ENCODE measurements at regions not wholly inside any gene's neighbourhood (a gene's known extent, or its start where the extent isn't known, plus 50 kb on each side); places are given as distances from the start of the nearest gene placed in this dataset.

GRCh38 chr2:223470602-223471001 is 131.6 kb downstream of the SCG2 start:
- no peaks in the 10 kb centered on the region for H4K20me1 ChIP-seq (ENCODE audit: control insufficient read depth, insufficient read depth)
- SMC1A ChIA-PET (ENCODE audit: uncharacterized antibody, unreplicated experiment) = no interaction called here

DNA sequence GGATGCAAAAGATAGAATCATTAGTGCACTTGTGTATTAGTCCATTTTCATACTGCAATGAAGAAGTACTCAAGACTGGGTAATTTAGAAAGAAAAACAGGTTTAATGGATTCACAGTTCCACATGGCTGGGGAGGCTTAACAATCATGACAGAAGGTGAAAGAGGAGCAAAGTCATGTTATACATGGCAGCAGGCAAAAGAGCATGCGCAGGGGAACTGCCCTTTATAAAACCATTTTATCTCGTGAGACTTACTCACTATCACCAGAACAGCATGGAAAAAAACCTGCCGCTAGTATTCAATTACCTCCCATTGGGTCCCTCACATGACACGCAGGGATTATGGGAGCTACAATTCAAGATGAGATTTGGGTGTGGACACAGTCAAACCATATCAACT is 129.4 kb downstream of the SCG2 start:
- Histone ChIP-seq H3K36me3 (ENCODE audit: control insufficient read depth in 2 of 2, insufficient read depth in 2 of 2, low read length in 1 of 2) (no peaks in the 10 kb centered on the region), H3K9me3 (replicated peaks; ENCODE audit: control insufficient read depth, insufficient read depth, low read length) (no peaks in the 10 kb centered on the region), H4K20me1 (ENCODE audit: control insufficient read depth, insufficient read depth) (no peaks in the 10 kb centered on the region), H2AFZ (ENCODE audit: control insufficient read depth, low read depth, low read length) (no peak overlapping the region), H3K4me3 (no peak overlapping the region), H3K4me2 (ENCODE audit: control insufficient read depth, insufficient read depth) (no peak overlapping the region), H3K4me1 (ENCODE audit: control insufficient read depth, insufficient read depth, low read length) (no peaks in the 10 kb centered on the region), H3K27me3 (replicated peaks in 1 of 2; ENCODE audit: control insufficient read depth in 2 of 2, insufficient read depth in 2 of 2, low read length in 1 of 2) (no peaks in the 10 kb centered on the region), H3K9ac (ENCODE audit: control insufficient read depth, insufficient read depth, low read length) (no peak overlapping the region), H3K27ac (ENCODE audit: control insufficient read depth, insufficient read depth) (no peak overlapping the region), H3K79me2 (ENCODE audit: control insufficient read depth, insufficient read depth, low read length) (no peaks in the 10 kb centered on the region)
- intact Hi-C loops (cut with micrococcal nuclease; ENCODE audit: unreplicated experiment) = loop anchor here (5.0 kb wide), 1 partner anchor 95 kb away; no protein-coding TSS in a partner anchor
- POLR2A ChIA-PET = no interaction called here
- 26% methylated on average over 4 of the region's 4 CpGs for WGBS (ENCODE audit: insufficient coverage, insufficient replicate concordance, low lambda C conversion rate, missing lambda C conversion rate)
- RAD21 ChIA-PET (ENCODE audit: unreplicated experiment) = no interaction called here
- BruUV-seq (replicated peaks) = no TSS peak
- SMC1A ChIA-PET (ENCODE audit: uncharacterized antibody, unreplicated experiment) = no interaction called here
- DNase-seq (ENCODE audit: low read depth, low spot score) (no peak), ATAC-seq (no peak), FAIRE-seq (no peak)
- CTCF ChIA-PET = interaction anchor here (1.0 kb wide), 1 partner anchor 14 kb away, joined by 4 read pairs; no protein-coding TSS in a partner anchor
- in situ Hi-C loops (cut with MboI) = no loop called here
- no peak for TF ChIP-seq ZNF217 (IDR thresholded peaks at IDR 0.05)
- no peak for TF ChIP-seq SUZ12 (IDR thresholded peaks at IDR 0.05; ENCODE audit: unreplicated experiment)
- no peak for TF ChIP-seq STAT3 (IDR thresholded peaks at IDR 0.05; ENCODE audit: low read depth, low read length)
- no peak for TF ChIP-seq SPI1 (IDR thresholded peaks at IDR 0.05; ENCODE audit: borderline replicate concordance, insufficient read depth, low read depth, low read length)
- TF ChIP-seq, protein P1, sequence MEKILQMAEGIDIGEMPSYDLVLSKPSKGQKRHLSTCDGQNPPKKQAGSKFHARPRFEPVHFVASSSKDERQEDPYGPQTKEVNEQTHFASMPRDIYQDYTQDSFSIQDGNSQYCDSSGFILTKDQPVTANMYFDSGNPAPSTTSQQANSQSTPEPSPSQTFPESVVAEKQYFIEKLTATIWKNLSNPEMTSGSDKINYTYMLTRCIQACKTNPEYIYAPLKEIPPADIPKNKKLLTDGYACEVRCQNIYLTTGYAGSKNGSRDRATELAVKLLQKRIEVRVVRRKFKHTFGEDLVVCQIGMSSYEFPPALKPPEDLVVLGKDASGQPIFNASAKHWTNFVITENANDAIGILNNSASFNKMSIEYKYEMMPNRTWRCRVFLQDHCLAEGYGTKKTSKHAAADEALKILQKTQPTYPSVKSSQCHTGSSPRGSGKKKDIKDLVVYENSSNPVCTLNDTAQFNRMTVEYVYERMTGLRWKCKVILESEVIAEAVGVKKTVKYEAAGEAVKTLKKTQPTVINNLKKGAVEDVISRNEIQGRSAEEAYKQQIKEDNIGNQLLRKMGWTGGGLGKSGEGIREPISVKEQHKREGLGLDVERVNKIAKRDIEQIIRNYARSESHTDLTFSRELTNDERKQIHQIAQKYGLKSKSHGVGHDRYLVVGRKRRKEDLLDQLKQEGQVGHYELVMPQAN (conservative IDR thresholded peaks at IDR 0.05) = no peak
- TF ChIP-seq YBX1 (IDR thresholded peaks at IDR 0.05) = no peak
- no peak for TF ChIP-seq SREBF1 (IDR thresholded peaks at IDR 0.05; ENCODE audit: low read length)
- TF ChIP-seq CBFB (IDR thresholded peaks at IDR 0.05; ENCODE audit: low read depth) = no peak
- no peak for TF ChIP-seq NR2C2 (IDR thresholded peaks at IDR 0.05; ENCODE audit: borderline replicate concordance, control insufficient read depth, insufficient read length, low read depth)
- no peak for TF ChIP-seq MTA3 (IDR thresholded peaks at IDR 0.05; ENCODE audit: borderline replicate concordance, low read length)

More at GRCh38 chr2:223470602-223471001, 131.6 kb downstream of the SCG2 start:
- ATAC-seq = no peak
- intact Hi-C loops (cut with micrococcal nuclease; ENCODE audit: unreplicated experiment) (loop anchor here (5.0 kb wide), 1 partner anchor 97 kb away; no protein-coding TSS in a partner anchor), in situ Hi-C loops (cut with MboI) (no loop called here)
- H3K27ac ChIP-seq (ENCODE audit: control insufficient read depth, insufficient read depth) = no peak overlapping the region
- DNase-seq (ENCODE audit: low read depth, low spot score) = no peak
- TF ChIP-seq SKIL (IDR thresholded peaks at IDR 0.05; ENCODE audit: low read depth, poor library complexity, severe bottlenecking) = no peak
- no peaks in the 10 kb centered on the region; the same call in 2 of the 3 replicates for H3K9me3 ChIP-seq (replicated peaks; ENCODE audit: control insufficient read depth, insufficient read depth, low read length)
- no peak overlapping the region for H3K9ac ChIP-seq (ENCODE audit: control insufficient read depth, insufficient read depth, low read length)
- H2AFZ ChIP-seq (ENCODE audit: control insufficient read depth, low read depth, low read length) = no peak overlapping the region
- H3K4me3 ChIP-seq = no peak overlapping the region
- H3K4me1 ChIP-seq (ENCODE audit: control insufficient read depth, insufficient read depth, low read length) = no peaks in the 10 kb centered on the region
- RAD21 ChIA-PET (ENCODE audit: unreplicated experiment) = no interaction called here
- no peak overlapping the region for H3K4me2 ChIP-seq (ENCODE audit: control insufficient read depth, insufficient read depth)
- H3K79me2 ChIP-seq (ENCODE audit: control insufficient read depth, insufficient read depth, low read length) = no peaks in the 10 kb centered on the region
- CTCF ChIA-PET = no interaction called here
- BruUV-seq (replicated peaks) = no TSS peak
- WGBS (ENCODE audit: insufficient coverage, insufficient replicate concordance, low lambda C conversion rate, missing lambda C conversion rate) = 46% methylated on average over 2 of the region's 2 CpGs
- POLR2A ChIA-PET = no interaction called here
- H3K36me3 ChIP-seq (ENCODE audit: control insufficient read depth in 2 of 2, insufficient read depth in 2 of 2, low read length in 1 of 2) = no peaks in the 10 kb centered on the region
- no peaks in the 10 kb centered on the region for H3K27me3 ChIP-seq (replicated peaks in 1 of 2; ENCODE audit: control insufficient read depth in 2 of 2, insufficient read depth in 2 of 2, low read length in 1 of 2)
- FAIRE-seq = no peak

Data from GM12878 (cell line).